ENCODE measurements at regions not wholly inside any gene's neighbourhood (a gene's known extent, or its start where the extent isn't known, plus 50 kb on each side); places are given as distances from the start of the nearest gene placed in this dataset.

- TF ChIP-seq, protein P1, sequence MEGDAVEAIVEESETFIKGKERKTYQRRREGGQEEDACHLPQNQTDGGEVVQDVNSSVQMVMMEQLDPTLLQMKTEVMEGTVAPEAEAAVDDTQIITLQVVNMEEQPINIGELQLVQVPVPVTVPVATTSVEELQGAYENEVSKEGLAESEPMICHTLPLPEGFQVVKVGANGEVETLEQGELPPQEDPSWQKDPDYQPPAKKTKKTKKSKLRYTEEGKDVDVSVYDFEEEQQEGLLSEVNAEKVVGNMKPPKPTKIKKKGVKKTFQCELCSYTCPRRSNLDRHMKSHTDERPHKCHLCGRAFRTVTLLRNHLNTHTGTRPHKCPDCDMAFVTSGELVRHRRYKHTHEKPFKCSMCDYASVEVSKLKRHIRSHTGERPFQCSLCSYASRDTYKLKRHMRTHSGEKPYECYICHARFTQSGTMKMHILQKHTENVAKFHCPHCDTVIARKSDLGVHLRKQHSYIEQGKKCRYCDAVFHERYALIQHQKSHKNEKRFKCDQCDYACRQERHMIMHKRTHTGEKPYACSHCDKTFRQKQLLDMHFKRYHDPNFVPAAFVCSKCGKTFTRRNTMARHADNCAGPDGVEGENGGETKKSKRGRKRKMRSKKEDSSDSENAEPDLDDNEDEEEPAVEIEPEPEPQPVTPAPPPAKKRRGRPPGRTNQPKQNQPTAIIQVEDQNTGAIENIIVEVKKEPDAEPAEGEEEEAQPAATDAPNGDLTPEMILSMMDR (conservative IDR thresholded peaks at IDR 0.05 in 1 of 2, IDR thresholded peaks at IDR 0.05 in 1 of 2; ENCODE audit: low read depth in 1 of 2, low read length in 2 of 2): no peak
- TF ChIP-seq EZH2 (IDR thresholded peaks at IDR 0.05; ENCODE audit: low read length, missing control alignments): no peak
These were observed 93.6 kb downstream of the RPL27A start for GRCh38 chr11:8776209-8776608.

Measured in fibroblast of lung (primary cell).